ENCODE measurements at regions not wholly inside any gene's neighbourhood (a gene's known extent, or its start where the extent isn't known, plus 50 kb on each side); places are given as distances from the start of the nearest gene placed in this dataset.

DNA sequence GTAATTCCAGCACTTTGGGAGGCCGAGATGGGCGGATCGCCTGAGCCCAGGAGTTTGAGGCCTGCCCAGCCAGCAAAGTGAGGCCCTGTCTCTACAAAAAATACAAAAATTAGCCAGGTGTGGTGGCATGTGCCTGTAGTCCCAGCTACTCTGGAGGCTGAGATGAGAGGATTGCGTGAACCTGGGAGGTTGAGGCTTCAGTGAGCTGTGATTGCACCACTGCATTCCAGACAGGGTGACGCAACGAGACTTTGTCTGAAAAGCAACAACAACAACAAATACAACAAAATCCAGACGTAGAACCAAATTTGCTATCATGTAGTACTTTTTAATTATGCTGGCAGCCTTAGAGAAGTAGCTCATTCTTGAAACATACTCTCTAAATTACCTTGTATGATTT is 277.1 kb downstream of the KLF5 start:
- no peak for TF ChIP-seq POLR2A (IDR thresholded peaks at IDR 0.05)
- TF ChIP-seq, protein P1, sequence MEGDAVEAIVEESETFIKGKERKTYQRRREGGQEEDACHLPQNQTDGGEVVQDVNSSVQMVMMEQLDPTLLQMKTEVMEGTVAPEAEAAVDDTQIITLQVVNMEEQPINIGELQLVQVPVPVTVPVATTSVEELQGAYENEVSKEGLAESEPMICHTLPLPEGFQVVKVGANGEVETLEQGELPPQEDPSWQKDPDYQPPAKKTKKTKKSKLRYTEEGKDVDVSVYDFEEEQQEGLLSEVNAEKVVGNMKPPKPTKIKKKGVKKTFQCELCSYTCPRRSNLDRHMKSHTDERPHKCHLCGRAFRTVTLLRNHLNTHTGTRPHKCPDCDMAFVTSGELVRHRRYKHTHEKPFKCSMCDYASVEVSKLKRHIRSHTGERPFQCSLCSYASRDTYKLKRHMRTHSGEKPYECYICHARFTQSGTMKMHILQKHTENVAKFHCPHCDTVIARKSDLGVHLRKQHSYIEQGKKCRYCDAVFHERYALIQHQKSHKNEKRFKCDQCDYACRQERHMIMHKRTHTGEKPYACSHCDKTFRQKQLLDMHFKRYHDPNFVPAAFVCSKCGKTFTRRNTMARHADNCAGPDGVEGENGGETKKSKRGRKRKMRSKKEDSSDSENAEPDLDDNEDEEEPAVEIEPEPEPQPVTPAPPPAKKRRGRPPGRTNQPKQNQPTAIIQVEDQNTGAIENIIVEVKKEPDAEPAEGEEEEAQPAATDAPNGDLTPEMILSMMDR (IDR thresholded peaks at IDR 0.05): no peak
- no peak for TF ChIP-seq EP300 (IDR thresholded peaks at IDR 0.05)
